ENCODE measurements at regions not wholly inside any gene's neighbourhood (a gene's known extent, or its start where the extent isn't known, plus 50 kb on each side); places are given as distances from the start of the nearest gene placed in this dataset.
"Not testable (repeated sequence)": the region's sequence is repeated elsewhere in the genome, so short reads cannot be mapped to it uniquely, and the experiment has no call there.

- DNase-seq (ENCODE audit: low read depth in 2 of 2) = no peak
Measured at GRCh38 chr10:4262870-4263600, 478.0 kb upstream of the KLF6 start.

- no peak for DNase-seq (ENCODE audit: low read depth in 2 of 2)
Measured at GRCh38 chr10:4262449-4262848, 477.4 kb upstream of the KLF6 start.

GRCh38 chr10:4260483-4261124 lies 475.6 kb upstream of the KLF6 start:
- DNase-seq (ENCODE audit: low read depth in 2 of 2) = peak in 1 of 2 experiments; percentile 62

- DNase-seq (ENCODE audit: low read depth in 2 of 2) = no peak
Measured at GRCh38 chr10:4257939-4258465, 473.0 kb upstream of the KLF6 start.

GRCh38 chr10:4256971-4257370 lies 472.0 kb upstream of the KLF6 start:
- DNase-seq (ENCODE audit: low read depth in 2 of 2) = no peak

- no peak for DNase-seq (ENCODE audit: low read depth in 2 of 2)
Measured at GRCh38 chr10:4255751-4256150, 470.7 kb upstream of the KLF6 start.

GRCh38 chr10:4254101-4254994 lies 469.3 kb upstream of the KLF6 start:
- DNase-seq (ENCODE audit: low read depth in 2 of 2) = peak; percentile 73 to 85

- DNase-seq (ENCODE audit: low read depth in 2 of 2) = no peak
Measured at GRCh38 chr10:4252701-4253100, 467.7 kb upstream of the KLF6 start.

GRCh38 chr10:4250587-4250887 lies 465.5 kb upstream of the KLF6 start:
- no peak for DNase-seq (ENCODE audit: low read depth in 2 of 2)

- DNase-seq (ENCODE audit: low read depth in 2 of 2) = no peak
Measured at GRCh38 chr10:4249841-4250586, 465.0 kb upstream of the KLF6 start.

GRCh38 chr10:4247379-4247778 lies 462.4 kb upstream of the KLF6 start:
- no peak for DNase-seq (ENCODE audit: low read depth in 2 of 2)

- DNase-seq (ENCODE audit: low read depth in 2 of 2) = peak; percentile 94 to 96
Measured at GRCh38 chr10:4246881-4247358, 461.9 kb upstream of the KLF6 start.

GRCh38 chr10:4243651-4244050 lies 458.6 kb upstream of the KLF6 start:
- peak; percentile 97 for DNase-seq (ENCODE audit: low read depth in 2 of 2)

GRCh38 chr10:4243169-4243568 lies 458.2 kb upstream of the KLF6 start:
- DNase-seq (ENCODE audit: low read depth in 2 of 2) = no peak

GRCh38 chr10:4242561-4243035 lies 457.6 kb upstream of the KLF6 start:
- DNase-seq (ENCODE audit: low read depth in 2 of 2) = peak; percentile 68 to 72

- DNase-seq (ENCODE audit: low read depth in 2 of 2) = peak; percentile 99
Measured at GRCh38 chr10:4241724-4242345, 456.8 kb upstream of the KLF6 start.

GRCh38 chr10:4240608-4241197 lies 455.7 kb upstream of the KLF6 start:
- peak; percentile 92 to 94 for DNase-seq (ENCODE audit: low read depth in 2 of 2)

GRCh38 chr10:4239186-4239585 lies 454.2 kb upstream of the KLF6 start:
- DNase-seq (ENCODE audit: low read depth in 2 of 2) = no peak

- DNase-seq (ENCODE audit: low read depth in 2 of 2) = not testable (repeated sequence)
Measured at GRCh38 chr10:4236905-4237304, 451.9 kb upstream of the KLF6 start.

GRCh38 chr10:4234661-4235060 lies 449.7 kb upstream of the KLF6 start:
- no peak for DNase-seq (ENCODE audit: low read depth in 2 of 2)

Data from fibroblast of skin of left biceps (primary cell).